ENCODE measurements at regions not wholly inside any gene's neighbourhood (a gene's known extent, or its start where the extent isn't known, plus 50 kb on each side); places are given as distances from the start of the nearest gene placed in this dataset.

DNA sequence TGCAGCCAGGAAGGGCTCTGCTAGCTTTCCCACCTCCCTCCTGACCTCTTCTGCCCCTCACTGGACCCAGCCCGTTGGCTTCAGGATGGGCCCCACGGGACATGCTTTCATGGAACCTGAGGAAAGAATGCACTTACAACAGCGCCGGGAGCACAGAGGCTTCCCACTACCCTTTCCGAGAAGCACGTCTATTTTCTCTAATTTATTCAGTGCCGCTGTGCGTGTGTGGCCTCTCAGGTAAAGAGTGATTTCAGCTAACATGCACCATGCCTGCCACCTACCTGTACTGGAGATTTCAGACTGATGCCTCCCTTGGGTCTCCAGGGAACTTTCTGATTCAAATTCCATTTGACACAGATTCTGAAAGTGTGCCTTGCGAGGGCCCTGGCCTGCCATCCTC is 140.1 kb downstream of the CYLD start:
- no peak overlapping the region for H3K4me2 ChIP-seq (ENCODE audit: low read length)
- H3K79me2 ChIP-seq (ENCODE audit: insufficient read depth, low read length): no peaks in the 10 kb centered on the region
- DNase-seq (ENCODE audit: low read depth): no peak
- Mint-ChIP-seq H3K36me3 (ENCODE audit: low read depth, unreplicated experiment) (no peaks in the 10 kb centered on the region), H3K4me1 (ENCODE audit: low read depth, unreplicated experiment) (no peaks in the 10 kb centered on the region), H3K9me3 (ENCODE audit: unreplicated experiment) (peaks cover 5% of the 10 kb centered on the region), H3K27me3 (ENCODE audit: low read depth, unreplicated experiment) (peaks cover 27% of the 10 kb centered on the region), H3K27ac (ENCODE audit: unreplicated experiment) (no peak overlapping the region), H3K4me3 (ENCODE audit: unreplicated experiment) (no peak overlapping the region)
- H3K36me3 ChIP-seq (ENCODE audit: insufficient read depth, low read length): no peaks in the 10 kb centered on the region
- H3K4me1 ChIP-seq (ENCODE audit: insufficient read depth, low read length): no peaks in the 10 kb centered on the region
- no peaks in the 10 kb centered on the region for H4K20me1 ChIP-seq (ENCODE audit: insufficient read depth, low read length)
- no peaks in the 10 kb centered on the region for H3K27me3 ChIP-seq (ENCODE audit: insufficient read depth, low read length)
- FAIRE-seq: no peak
- H3K9me3 ChIP-seq (ENCODE audit: insufficient read depth, low read depth, low read length): no peaks in the 10 kb centered on the region
- H3K9ac ChIP-seq (ENCODE audit: low read length): no peak overlapping the region
- no peak overlapping the region for H3K4me3 ChIP-seq (ENCODE audit: insufficient read depth, low read depth, low read length)
- no peak for TF ChIP-seq EZH2 (IDR thresholded peaks at IDR 0.05; ENCODE audit: insufficient read depth, low read length)
- TF ChIP-seq, protein P1, sequence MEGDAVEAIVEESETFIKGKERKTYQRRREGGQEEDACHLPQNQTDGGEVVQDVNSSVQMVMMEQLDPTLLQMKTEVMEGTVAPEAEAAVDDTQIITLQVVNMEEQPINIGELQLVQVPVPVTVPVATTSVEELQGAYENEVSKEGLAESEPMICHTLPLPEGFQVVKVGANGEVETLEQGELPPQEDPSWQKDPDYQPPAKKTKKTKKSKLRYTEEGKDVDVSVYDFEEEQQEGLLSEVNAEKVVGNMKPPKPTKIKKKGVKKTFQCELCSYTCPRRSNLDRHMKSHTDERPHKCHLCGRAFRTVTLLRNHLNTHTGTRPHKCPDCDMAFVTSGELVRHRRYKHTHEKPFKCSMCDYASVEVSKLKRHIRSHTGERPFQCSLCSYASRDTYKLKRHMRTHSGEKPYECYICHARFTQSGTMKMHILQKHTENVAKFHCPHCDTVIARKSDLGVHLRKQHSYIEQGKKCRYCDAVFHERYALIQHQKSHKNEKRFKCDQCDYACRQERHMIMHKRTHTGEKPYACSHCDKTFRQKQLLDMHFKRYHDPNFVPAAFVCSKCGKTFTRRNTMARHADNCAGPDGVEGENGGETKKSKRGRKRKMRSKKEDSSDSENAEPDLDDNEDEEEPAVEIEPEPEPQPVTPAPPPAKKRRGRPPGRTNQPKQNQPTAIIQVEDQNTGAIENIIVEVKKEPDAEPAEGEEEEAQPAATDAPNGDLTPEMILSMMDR (IDR thresholded peaks at IDR 0.05; ENCODE audit: insufficient read depth, low read depth, low read length): no peak
- H2AFZ ChIP-seq (ENCODE audit: low read depth, low read length): no peak overlapping the region
- H3K27ac ChIP-seq (ENCODE audit: low read depth, low read length): no peak overlapping the region

DNA sequence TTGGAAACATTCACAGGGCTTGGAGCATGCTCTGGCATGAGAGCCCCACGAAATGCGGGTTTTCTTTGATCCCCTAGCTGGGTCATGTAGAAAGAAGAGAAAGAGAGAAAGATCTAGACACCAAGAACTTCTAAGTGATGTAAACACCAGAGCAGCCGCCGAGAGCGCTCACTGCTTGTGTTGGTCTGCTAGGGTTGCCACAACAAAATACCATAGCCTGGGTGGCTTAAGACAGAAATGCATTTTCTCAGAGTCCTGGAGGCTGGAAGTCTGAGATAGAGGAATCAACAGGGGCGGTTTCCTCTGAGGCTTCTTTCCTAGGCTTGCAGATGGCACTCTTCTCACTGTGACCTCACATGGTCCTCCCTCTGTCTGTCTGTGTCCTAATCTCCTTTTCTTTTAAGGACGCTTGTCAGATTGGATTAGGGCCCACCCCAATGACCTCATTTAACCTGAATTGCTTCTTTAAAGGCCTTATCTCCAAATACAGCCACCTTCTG is 139.5 kb downstream of the CYLD start:
- H3K27ac ChIP-seq (ENCODE audit: low read depth, low read length): no peak overlapping the region
- H3K4me2 ChIP-seq (ENCODE audit: low read length): no peak overlapping the region
- no peak overlapping the region for H2AFZ ChIP-seq (ENCODE audit: low read depth, low read length)
- no peaks in the 10 kb centered on the region for H3K27me3 ChIP-seq (ENCODE audit: insufficient read depth, low read length)
- no peak overlapping the region for H3K9ac ChIP-seq (ENCODE audit: low read length)
- H3K9me3 ChIP-seq (ENCODE audit: insufficient read depth, low read depth, low read length): no peaks in the 10 kb centered on the region
- Mint-ChIP-seq H3K27ac (ENCODE audit: unreplicated experiment) (no peak overlapping the region), H3K4me1 (ENCODE audit: low read depth, unreplicated experiment) (no peaks in the 10 kb centered on the region), H3K4me3 (ENCODE audit: unreplicated experiment) (no peak overlapping the region), H3K27me3 (ENCODE audit: low read depth, unreplicated experiment) (peaks cover 28% of the 10 kb centered on the region), H3K36me3 (ENCODE audit: low read depth, unreplicated experiment) (no peaks in the 10 kb centered on the region), H3K9me3 (ENCODE audit: unreplicated experiment) (peaks cover 5% of the 10 kb centered on the region)
- TF ChIP-seq, protein P1 (IDR thresholded peaks at IDR 0.05; ENCODE audit: insufficient read depth, low read depth, low read length): no peak
- no peak for TF ChIP-seq EZH2 (IDR thresholded peaks at IDR 0.05; ENCODE audit: insufficient read depth, low read length)
- H3K4me3 ChIP-seq (ENCODE audit: insufficient read depth, low read depth, low read length): no peak overlapping the region
- no peak for FAIRE-seq
- H3K4me1 ChIP-seq (ENCODE audit: insufficient read depth, low read length): no peaks in the 10 kb centered on the region
- no peaks in the 10 kb centered on the region for H3K79me2 ChIP-seq (ENCODE audit: insufficient read depth, low read length)
- H3K36me3 ChIP-seq (ENCODE audit: insufficient read depth, low read length): no peaks in the 10 kb centered on the region
- H4K20me1 ChIP-seq (ENCODE audit: insufficient read depth, low read length): no peaks in the 10 kb centered on the region
- no peak for DNase-seq (ENCODE audit: low read depth)

DNA sequence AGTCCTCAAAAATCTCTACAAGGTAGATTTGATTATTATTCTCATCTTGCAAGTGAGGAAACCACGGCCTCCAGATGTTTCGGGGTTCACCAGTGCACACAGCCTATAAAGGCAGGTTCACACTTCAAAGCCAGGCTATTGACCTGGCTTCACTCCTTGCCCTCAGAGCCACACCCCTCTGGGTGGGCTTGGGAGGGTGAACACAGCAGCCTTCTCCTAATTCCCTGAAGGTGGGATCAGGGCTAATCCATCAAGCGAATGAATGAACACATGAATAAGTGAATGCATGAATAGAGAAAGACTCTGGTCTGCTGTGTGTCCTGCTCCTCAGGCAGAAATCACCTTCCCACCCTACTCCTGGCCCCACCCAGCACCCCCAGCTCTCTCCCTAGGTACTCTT is 139.0 kb downstream of the CYLD start:
- H3K4me1 ChIP-seq (ENCODE audit: insufficient read depth, low read length): no peaks in the 10 kb centered on the region
- Mint-ChIP-seq H3K36me3 (ENCODE audit: low read depth, unreplicated experiment) (no peaks in the 10 kb centered on the region), H3K9me3 (ENCODE audit: unreplicated experiment) (peaks cover 5% of the 10 kb centered on the region), H3K4me3 (ENCODE audit: unreplicated experiment) (no peak overlapping the region), H3K27ac (ENCODE audit: unreplicated experiment) (no peak overlapping the region), H3K27me3 (ENCODE audit: low read depth, unreplicated experiment) (peaks cover 30% of the 10 kb centered on the region), H3K4me1 (ENCODE audit: low read depth, unreplicated experiment) (no peaks in the 10 kb centered on the region)
- no peak overlapping the region for H3K4me2 ChIP-seq (ENCODE audit: low read length)
- no peaks in the 10 kb centered on the region for H3K9me3 ChIP-seq (ENCODE audit: insufficient read depth, low read depth, low read length)
- no peak overlapping the region for H2AFZ ChIP-seq (ENCODE audit: low read depth, low read length)
- H3K27me3 ChIP-seq (ENCODE audit: insufficient read depth, low read length): no peaks in the 10 kb centered on the region
- TF ChIP-seq EZH2 (IDR thresholded peaks at IDR 0.05; ENCODE audit: insufficient read depth, low read length): no peak
- TF ChIP-seq, protein P1 (IDR thresholded peaks at IDR 0.05; ENCODE audit: insufficient read depth, low read depth, low read length): no peak
- FAIRE-seq: no peak
- H3K27ac ChIP-seq (ENCODE audit: low read depth, low read length): no peak overlapping the region
- no peaks in the 10 kb centered on the region for H3K79me2 ChIP-seq (ENCODE audit: insufficient read depth, low read length)
- no peaks in the 10 kb centered on the region for H3K36me3 ChIP-seq (ENCODE audit: insufficient read depth, low read length)
- no peaks in the 10 kb centered on the region for H4K20me1 ChIP-seq (ENCODE audit: insufficient read depth, low read length)
- H3K9ac ChIP-seq (ENCODE audit: low read length): no peak overlapping the region
- no peak for DNase-seq (ENCODE audit: low read depth)
- H3K4me3 ChIP-seq (ENCODE audit: insufficient read depth, low read depth, low read length): no peak overlapping the region
